GM19099 (cell line): ENCODE measurements at regions not wholly inside any gene's neighbourhood (a gene's known extent, or its start where the extent isn't known, plus 50 kb on each side); places are given as distances from the start of the nearest gene placed in this dataset.

Source experiments
- POLR2A ChIP-seq: IDR thresholded peaks from 3 replicates; pipeline ENCODE4 v1.6.1; 2011; ENCODE audit warnings: low read depth; ENCODE audit not compliant: insufficient read length; ENCODE audit errors: extremely low read depth

GRCh38 chr9:99567436-99567835, 254.2 kb upstream of the NR4A3 start:
- TF ChIP-seq POLR2A, result no peak

DNA sequence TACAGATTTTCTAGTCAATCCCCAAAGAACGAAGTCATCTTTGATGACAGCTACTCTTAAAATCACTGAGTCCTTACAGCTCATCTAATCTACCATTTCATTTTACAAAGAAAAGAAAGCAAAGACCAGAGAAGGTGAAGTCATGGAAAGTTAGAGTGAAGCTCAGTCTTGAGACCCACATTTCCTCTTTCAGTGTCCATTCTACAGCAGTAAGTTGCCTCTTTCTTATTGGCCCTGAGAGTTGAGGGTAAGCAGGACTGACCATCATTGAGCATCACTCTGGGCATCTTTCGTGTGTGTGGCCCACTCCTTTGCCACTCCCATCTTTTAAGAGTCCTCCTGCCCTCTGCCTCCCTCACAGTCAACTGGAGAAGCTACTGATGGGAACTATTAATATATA, 251.8 kb upstream of the NR4A3 start:
- TF ChIP-seq POLR2A, result no peak

DNA sequence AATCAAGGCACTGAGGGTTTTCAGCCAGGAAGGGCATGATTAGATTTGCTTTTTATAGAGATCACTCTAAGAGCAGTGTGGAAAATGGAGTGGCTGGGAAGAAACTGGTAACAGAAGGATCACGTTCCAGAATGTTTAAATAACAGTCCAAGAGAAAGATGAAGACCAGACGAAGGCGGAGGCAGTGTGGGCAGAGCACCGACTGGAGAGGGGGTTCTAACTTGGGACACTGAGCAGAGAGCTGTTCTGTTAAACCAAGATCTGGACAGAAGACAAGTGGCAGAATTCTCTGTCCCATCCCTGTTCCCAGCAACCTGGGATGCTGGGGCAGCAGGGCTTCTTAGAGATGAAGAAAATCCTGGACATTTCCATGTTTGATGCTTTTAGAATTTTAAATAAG, 249.1 kb upstream of the NR4A3 start:
- no peak for TF ChIP-seq POLR2A

- TF ChIP-seq POLR2A, result no peak
These were observed 248.6 kb upstream of the NR4A3 start for GRCh38 chr9:99573085-99573484.

DNA sequence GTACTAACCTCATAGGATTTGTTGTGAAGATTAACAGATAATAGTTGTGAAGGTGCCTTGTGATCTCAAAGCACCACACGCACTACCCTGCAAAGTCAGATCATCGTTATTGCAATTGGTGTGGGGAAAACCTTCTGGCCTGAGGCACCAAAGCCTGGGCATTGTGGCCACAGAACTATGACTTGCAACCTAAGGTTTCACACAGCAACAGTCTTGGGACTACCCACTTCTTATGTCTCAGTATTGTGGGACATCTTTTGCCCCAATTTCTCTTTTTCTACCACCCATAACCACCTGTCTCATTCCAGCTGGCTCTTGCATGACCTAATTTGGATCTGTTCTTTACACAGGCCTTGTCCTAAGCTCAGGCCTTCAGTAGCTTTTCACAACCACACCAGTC, 247.8 kb upstream of the NR4A3 start:
- no peak for TF ChIP-seq POLR2A

GRCh38 chr9:99576002-99576401, 245.7 kb upstream of the NR4A3 start:
- no peak for TF ChIP-seq POLR2A

GRCh38 chr9:99576876-99577275, 244.8 kb upstream of the NR4A3 start:
- no peak for TF ChIP-seq POLR2A

DNA sequence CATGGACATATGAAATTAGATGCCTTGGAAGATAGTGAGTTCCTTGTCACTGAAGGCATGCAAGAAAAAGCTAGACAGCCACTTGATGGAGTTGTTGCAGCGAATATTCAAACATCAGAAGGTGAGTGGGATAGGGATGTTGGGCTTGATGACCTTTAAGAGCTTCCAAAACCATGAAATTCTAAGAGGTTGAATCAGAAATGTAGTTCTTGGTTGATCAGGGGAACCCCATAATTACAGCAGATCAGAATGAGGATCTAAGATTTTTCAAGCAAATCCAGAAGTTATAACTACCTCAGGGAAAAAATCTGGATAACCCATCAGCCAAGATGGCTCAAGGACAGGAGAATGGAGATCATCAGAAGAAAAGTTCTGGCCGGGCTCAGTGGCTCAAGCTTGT, 244.3 kb upstream of the NR4A3 start:
- TF ChIP-seq POLR2A, result no peak

DNA sequence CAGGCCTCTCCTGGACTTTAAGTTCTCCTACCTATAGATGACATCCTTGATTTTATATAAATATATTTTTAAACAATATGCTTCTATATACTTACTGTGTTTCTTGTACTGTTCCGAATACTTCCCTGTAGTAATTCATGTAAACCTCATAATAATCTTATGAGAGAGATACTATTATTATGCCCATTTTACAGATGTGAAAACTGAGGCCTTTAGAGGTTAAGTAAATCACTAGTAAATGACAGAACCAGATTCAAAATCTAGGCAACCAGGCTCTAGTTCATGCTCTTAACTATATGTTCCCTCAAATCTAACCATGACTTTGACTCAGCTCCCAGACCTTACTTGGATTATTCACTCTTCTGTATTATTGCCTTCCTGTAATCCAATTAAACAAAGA, 243.0 kb upstream of the NR4A3 start:
- TF ChIP-seq POLR2A, result no peak

DNA sequence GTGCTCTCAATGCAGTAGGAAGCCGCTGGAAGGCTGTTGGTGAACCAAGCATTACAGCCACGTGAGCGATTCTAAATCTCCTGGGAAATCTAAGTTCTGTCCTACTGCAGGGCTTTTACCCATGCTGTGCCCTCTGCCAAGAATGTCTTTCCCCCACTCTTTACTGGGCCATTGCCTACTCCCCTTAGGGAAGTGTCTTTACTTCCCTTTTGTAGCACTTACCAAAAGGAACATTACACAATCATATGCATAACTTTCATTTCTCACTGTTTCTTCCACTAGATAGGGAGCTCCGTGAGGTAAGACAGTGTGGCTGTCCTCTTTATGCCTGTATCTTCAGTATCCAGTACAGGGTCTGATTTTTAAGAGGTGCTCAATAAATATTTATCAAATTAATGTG, 241.7 kb upstream of the NR4A3 start:
- TF ChIP-seq POLR2A, result no peak

DNA sequence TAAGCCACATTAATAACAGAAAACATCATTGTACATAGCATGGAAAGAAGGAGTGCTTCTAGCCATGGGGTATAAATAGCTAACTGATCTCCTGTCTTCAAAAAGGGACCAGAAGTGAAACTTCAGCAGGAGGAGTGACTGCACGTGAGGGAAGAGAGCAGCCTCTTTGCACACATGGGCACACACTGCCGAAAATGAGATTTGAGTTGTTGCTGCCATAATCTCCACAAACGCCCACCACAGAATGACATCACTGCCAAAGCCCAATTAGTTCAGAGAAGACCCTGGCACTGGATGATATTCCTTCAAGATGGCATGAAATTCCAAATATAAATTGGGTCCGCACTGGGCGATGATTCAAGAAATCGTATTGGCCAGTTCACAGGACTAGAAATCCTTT, 238.9 kb upstream of the NR4A3 start:
- TF ChIP-seq POLR2A, result no peak

GRCh38 chr9:99588299-99588698, 233.4 kb upstream of the NR4A3 start:
- no peak for TF ChIP-seq POLR2A

DNA sequence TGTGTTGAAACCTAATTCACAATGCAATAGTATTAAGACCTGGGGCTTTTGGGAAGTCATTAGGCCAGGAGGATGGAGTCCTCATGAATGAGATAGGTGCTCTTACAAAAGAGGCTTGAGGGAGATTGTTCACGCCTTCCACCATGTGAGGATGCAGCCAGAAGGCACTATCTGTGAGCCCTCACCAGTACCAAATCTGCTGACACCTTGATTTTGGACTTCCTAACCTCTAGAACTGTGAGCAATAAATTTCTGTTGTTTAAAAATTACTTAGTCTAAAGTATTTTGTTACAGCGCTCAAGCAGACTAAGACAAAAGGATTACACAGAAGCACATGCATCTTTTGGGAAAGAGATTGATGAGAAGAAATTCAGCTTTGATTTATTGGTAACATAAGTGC, 232.9 kb upstream of the NR4A3 start:
- TF ChIP-seq POLR2A, result no peak

GRCh38 chr9:99590410-99590809, 231.3 kb upstream of the NR4A3 start:
- TF ChIP-seq POLR2A, result no peak

- no peak for TF ChIP-seq POLR2A
These were observed 230.8 kb upstream of the NR4A3 start for GRCh38 chr9:99590840-99591239.

GRCh38 chr9:99591770-99592169, 229.9 kb upstream of the NR4A3 start:
- no peak for TF ChIP-seq POLR2A

- TF ChIP-seq POLR2A, result no peak
These were observed 228.7 kb upstream of the NR4A3 start for GRCh38 chr9:99592834-99593574.
